NCI-H1930 (cell line): ENCODE measurements at regions not wholly inside any gene's neighbourhood (a gene's known extent, or its start where the extent isn't known, plus 50 kb on each side); places are given as distances from the start of the nearest gene placed in this dataset.

Experiments used
- DNase-seq, 2 experiments: peaks; one replicate each; lab custom pipeline; 2025; lab: John Stamatoyannopoulos, UW

DNA sequence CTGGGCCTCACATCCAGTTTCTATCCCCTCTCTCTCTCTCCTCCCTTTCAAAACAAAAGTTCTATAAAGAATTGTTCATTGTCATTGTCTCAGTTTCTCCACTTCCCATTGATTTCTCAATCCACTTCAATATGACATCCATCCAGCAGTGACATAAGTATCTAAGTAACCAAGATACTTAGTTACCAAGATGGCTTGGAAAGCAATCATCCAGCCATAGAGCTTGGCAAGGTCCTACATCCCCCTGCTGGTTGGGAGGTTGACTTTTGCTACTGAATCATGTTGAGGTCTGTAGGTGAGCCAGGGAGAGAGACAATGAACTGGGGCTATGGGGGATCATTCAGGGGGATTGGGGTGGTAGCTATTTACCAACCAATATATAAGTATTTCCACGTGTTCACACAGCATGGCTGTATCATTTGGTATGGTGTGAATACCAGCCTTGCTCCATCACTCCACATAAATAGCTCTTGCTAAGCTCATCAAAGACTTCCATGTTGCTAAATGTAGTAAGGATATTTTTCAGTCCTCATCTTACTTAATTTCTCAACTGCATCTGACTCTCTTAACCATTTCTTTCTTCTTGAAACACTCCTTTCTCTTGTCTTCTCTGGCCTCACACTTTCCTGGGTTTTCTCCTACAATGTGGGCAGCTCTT is 58.8 kb upstream of the NTRK3 start:
- DNase-seq, result no peak

DNA sequence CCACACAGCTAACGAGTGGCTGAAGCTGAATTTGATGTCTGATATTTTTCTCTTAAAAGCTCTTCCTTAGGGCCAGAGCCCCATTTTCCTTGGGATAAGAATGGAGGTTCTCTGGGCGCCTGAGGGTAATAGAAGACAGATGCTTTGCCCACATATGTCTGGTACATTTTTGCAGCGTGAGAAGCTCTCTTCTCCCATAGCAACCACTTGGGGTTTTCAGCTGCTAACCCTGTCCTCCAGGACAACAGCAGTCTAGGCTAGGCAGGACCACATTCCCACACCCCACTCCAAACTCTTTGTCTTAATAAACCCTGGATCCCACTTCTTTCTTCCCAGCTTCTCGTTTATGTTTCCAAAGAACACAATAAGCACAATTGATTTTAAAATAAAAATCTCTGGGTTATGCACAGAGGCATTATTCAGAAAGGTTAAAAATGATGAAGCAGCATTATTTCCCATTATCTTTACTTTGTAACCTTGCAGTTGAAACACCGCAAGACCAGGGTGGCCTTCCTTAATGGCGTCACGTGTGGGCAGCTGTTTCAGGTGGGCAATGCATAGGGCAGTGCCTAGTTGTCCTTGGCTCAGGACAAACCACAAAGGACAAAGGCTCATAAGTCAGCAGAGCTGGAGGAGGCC is 56.5 kb upstream of the NTRK3 start:
- no peak for DNase-seq

DNA sequence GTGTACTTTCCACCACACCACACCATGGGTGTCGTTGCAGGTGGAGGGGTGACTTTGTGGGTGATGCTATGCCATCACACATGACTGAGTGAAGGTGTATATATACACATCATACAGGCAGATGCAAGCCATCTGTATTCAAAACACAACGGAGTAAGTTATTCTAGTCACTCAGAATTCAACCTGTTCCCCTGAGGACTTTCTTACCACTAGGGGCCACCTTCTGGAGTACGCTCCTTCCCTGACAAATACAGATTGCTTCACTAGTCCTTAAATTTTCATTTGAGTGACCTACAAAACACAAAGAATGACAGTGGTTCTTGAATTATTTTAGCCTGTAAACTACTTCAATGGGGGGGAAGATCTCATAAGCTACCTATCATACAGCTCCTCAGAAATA is 52.8 kb upstream of the NTRK3 start:
- no peak for DNase-seq

DNA sequence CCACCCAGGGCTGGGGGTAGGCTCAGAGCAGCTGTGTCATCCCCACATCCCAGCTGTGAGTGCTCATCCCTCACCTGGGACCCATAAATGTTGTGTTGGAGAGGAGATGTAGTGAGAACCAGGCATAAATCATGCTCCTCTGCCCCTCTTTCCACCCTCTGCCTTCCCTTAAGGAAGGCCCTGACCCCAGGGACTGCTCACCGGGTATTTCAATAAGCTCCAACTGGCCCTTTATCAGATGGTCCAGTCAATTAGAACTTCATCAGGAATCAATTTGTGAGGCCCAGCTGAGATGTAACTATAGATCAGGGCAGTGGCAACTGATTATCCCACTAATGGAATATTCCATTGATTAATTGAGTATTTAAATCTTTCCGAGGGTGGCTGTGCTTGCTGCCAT is 50.8 kb upstream of the NTRK3 start:
- DNase-seq, result no peak
